NCI-H1436 (cell line): ENCODE measurements at regions not wholly inside any gene's neighbourhood (a gene's known extent, or its start where the extent isn't known, plus 50 kb on each side); places are given as distances from the start of the nearest gene placed in this dataset.

ENCODE experiments used
- DNase-seq: peaks from one replicate; lab custom pipeline; 2025; lab: John Stamatoyannopoulos, UW

DNA sequence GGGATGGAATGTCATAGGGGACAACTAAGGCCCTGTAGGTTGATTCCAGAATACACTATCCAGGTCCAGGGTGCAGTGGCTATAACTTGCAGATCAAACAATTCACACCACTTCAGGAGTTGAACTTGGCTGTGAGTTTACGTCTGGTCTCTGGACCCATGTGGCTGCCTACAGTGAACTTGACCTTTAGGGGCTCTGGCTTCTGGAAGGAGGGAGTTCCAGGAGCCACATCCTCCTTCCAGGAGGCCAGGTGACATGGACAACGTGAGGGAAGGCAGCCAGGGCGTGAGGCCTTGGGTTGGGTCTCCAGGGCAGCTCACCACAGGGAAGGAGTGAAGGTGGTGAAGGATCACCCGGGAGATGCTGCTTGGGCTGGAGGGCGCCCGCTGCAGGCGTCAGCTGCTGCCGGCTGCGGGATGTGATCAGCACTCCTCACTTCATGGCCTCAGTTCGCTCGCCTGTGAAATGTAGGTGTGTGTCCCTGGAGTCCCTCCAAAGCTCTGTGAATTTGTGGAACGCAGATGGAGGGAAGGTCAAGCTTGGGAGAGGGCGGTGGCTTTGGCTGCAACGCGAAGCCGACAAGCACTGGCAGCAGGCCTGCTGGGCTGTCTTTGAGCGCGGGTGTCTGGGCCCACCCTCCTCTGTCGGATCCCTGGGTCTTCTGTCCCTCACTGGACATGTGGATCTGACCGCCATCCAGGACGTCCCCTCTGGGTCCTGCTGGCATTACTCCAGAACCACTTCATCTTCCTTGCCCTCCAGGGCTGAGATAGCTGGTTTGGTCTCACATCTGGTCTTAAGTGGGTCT lies 146.5 kb downstream of the GLI2 start:
- DNase-seq = no peak

DNA sequence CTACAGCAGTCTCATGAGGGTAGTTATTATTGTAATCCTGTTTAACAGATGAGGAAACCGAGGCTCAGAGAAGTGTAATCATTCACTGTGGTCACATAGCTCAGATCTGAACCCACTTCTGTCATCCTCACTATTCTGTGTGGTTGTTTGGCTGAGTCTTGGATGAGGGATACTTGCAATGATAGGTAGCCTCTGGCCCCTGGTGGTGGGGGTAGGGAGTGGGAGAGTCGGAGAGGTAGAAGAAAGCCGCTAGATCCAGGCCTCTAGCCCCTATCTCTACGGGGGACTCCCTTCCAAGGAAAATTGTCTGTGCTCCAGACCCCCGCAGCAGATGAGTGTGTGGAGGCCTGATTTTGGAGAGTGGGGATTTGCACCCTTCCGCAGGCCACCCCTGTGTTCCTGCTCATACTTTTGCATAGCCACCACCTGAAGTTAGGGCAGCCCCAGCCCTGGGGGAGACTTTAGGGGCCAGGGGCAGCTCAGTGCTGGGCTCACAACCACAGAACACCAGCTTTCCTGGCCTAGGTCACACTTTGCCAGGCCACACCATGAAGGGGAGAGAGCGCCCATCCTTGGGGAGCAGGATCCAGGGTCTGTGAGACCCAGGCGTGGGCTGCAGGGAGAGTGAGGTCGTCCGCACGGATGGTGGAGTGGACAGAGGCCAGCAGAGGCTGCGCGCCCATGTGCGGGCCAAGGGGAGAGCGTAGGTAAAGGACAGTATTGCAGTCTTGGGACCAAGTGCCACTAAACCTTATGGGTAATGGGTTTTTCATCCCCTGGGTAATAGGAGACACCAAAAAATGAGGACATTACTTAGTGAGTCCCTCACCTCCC lies 148.2 kb downstream of the GLI2 start:
- DNase-seq = no peak

DNA sequence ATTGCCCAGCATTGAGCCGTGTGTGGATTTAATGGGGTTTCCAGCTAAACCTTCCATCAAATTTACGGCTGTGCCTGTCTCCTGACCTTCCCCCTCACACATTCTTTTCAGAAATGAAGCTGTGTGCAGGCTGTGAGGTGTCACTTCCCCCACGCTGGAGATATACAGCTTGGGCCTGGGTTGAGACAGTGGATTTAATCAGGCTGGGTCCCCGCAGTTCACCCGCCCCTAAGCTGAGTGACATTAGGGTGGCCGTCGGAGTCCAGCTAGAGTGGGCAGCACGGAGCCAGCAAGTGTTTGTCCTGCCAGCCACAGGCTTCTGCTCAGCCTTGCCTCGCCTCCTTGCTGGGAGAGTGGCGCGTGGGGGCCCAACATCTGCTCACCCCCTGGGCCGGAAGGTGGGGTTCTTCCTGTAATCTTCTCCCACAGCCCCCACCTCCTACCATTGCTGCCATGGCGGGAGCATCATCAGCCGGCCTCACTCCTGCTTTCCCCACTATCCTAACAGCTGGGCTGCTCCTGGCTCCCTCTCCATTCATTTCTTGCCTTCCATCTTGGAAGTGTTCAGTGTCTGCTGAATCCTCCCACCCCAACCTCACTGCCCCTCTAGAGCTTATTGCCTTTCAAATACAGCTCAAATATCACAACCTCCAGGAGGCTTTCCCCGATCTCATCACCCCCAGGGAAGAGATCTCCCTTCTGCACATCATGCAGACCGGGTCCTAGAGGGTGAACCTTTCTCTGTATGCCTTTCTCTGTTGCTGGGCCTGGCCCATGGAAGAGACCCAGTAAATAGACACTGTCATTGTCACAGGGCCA lies 149.0 kb downstream of the GLI2 start:
- DNase-seq = no peak

DNA sequence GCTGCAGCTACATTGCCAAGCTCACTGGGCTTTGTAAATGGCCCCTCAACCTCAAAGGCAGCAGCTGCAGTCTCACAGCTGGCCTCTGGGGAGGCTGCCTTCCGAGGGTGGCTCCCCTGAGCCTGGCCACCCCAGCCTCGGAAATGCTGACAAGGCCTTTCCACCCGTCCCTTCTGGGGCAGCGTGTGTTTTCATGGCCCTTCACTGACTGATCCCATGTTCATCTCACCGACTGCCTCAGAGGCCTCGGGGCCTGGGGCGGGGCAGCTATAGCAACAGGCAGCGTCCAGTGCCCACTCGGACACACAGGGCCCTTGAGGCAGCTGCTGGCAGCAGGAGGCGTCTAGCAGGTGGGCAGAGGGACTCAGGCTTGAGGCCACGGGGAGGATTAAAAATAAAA lies 149.7 kb downstream of the GLI2 start:
- no peak for DNase-seq

DNA sequence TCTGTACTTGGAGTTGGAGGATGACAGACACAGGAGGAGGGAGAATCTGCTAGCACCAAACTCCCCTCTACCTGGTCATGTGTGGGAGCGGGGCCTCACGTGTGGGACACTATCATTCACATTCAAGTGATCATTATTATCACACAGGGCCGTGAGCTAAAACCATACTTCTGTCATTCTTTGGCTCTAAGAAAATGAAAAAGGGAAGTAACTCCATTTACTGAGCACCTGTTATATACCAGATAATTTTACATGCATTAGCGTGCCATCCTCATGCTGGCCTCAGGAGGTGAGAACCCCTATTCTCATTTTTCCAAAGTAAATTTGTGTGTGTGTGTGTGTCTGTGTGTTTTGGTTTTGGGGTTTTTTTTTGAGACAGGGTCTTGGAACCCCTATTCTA lies 150.1 kb downstream of the GLI2 start:
- no peak for DNase-seq

DNA sequence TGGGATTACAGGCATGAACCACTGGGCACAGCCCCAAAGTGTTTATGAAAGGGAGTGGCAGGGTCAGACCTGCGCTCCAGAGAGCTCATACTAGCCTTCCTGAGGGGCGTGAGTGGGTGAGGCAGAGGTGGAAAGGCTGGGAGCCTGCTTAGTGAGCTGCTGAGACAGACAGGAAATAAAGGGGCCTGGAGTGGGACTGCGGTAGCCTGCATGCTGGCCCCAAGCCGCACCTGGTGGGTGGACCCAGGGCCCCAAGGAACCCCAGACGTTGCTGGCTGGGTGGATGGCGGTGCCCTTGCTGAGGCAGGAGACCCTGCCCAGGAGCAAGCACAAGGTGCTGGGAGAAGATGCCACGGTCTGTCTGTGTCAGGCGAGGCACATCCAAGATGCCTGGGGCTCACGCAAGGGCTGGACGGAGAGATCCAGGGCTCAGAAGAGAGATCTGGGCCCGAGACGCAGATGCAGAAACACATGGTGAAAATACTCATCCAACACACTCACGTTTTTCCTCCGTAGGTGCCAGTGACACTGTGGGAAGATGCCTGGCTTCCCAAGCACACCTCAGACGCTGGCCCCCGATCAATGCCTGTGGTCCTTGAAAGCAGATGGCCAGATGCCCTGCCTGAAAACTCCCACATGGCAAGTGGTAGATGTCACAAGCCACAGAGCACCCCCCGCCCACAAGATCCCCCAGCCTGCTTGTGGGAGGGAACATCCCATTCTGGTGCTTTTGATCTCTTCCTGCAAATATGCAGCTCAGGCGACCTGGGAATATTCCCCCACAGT lies 151.1 kb downstream of the GLI2 start:
- no peak for DNase-seq

DNA sequence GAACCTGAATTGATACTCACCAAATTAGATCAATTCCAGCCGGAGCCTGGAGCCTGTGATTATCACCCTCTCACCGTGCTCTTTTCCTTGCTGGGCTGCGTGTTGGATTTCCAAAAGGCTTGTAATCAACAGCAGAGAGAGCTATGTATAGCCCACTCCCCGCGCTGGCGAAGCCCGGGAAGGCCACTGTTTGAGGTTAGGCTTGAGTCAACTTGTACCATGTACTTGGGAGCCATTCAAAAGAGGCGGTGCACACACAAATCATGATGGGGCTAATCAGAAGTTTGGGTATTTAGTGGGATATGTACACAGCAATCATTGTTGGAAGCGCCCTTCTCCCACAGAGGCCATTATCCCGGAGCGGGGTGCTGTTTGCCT lies 151.6 kb downstream of the GLI2 start:
- no peak for DNase-seq

DNA sequence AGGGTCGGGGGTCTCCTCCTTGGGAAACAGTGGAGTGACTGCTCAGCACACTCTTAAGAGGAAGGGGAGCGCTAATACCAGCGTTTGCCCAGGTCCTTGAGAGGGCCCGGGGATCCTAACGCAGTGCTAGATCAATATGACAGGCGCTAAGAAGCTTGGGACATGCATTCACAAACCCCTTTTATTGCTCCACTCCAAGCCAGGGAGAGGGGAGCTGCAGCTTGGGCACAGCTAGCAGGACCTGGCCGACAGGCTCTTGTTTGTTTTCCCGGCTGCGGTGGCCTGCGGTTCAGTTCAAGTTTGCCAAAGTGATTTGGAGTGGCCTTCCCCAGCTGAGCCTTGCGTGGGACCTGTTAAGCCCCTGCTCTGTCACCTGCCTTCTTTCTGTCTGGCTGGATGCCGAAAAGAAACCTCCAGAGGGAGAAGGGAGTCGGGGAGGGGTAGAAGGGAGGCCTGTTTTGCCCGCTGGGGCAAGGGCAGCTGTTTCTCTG lies 152.1 kb downstream of the GLI2 start:
- DNase-seq = no peak

DNA sequence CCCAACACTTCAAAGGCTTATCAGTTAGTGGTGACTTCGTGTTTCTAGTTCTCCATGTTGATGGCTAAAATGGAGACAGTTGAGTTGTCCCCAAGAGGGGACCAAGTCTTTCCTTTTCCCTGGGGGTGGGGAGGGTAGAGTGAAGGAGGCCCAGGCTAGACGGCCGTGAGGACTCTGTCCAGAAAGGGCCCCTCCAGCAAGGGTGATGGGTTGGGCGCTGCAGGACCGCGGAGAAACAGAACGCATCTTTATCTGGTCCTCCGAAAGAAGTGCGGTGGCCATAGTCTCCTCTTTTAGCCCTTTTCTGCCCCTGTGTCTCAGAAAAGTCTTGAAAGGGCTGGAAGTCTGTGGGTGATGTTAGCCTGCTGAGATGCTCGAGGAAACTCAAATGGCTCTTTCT lies 153.2 kb downstream of the GLI2 start:
- no peak for DNase-seq

DNA sequence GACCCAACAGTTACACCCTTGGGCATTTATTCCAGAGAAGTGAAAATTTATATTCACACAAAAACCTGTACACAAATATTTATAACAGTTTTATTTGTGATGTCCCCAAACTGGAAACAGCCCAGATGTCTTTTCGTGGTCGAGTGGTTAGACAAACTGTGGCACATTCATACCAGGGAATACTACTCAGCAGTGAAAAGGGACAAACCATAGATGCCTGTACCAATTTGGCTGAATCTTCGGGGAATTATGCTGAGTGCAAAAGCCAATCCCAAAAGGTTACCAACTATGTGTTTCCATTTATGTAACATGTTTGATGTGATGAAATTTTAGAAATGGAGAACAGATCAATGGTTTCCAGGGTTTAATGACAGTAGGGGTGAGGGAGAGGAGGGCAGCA lies 154.3 kb downstream of the GLI2 start:
- no peak for DNase-seq

DNA sequence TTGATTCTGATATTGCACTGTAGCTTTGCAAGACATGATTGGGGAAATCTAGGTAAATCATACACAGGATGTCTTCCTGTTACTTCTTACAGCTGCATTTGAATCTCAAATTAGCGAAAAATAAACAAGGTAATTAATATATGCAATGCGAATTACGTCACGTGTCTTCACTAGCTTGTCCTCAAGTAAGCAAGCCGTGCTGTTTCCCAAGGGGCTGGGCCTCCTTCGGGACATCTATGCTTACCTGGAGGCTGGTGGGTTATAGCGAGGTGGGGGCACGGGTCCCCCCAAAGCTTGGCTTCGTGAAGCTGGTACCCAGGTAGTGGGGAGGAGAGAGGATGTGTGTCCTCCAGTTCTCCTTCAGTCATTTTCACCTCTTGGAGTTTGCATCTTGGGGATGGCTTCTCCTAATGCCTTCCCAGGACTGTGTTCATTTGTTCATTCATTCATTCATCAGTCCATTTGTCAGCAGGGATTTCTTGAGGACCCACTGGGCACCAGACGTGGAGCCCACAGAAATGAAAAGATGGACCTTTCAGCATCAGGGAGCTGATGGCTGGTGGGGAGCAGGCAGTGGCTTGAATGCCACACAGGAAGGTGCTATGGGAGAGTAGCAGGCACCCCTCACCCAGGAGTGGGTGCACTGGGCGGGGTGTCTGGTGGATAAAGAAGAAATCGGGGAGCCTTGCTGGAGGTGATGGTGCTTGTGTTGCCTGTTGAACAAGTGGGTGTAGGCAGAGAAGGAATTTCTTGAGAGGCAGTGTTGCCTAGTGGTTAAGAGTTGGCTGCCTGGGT lies 155.1 kb downstream of the GLI2 start:
- DNase-seq = no peak

DNA sequence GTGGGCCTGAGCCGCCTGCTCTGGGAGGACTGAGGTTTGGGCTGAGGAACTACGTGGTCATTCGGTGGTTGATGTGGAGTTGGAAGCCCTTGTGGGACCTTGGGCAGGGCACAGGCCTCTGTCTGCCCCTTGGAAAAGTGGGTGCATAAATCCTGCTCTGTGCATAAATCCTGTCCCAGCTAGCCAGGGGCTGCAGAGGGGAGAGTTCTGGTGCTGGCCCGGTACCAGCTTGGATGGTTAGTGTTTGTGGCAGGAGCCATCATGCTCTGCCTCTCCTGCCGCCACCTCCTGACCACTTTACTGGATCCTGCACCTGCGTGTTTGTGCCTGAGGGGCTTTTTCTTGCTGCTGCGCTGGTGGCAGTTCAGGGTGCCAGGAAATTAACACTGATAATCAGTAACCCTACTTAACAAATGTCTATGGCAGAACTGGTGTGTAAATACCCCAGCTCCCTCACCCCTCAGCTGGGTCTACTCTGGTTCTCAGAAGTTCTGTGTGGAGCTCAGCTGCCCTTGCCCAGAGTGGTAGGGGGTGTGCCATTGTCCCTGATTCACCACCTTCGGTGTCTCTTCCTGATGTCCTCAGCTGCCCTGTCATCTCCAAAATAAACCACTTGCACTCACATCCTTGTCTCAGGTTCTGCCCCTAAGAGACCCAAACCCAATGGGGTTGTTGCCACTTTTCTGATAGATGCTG lies 156.8 kb downstream of the GLI2 start:
- DNase-seq = no peak

DNA sequence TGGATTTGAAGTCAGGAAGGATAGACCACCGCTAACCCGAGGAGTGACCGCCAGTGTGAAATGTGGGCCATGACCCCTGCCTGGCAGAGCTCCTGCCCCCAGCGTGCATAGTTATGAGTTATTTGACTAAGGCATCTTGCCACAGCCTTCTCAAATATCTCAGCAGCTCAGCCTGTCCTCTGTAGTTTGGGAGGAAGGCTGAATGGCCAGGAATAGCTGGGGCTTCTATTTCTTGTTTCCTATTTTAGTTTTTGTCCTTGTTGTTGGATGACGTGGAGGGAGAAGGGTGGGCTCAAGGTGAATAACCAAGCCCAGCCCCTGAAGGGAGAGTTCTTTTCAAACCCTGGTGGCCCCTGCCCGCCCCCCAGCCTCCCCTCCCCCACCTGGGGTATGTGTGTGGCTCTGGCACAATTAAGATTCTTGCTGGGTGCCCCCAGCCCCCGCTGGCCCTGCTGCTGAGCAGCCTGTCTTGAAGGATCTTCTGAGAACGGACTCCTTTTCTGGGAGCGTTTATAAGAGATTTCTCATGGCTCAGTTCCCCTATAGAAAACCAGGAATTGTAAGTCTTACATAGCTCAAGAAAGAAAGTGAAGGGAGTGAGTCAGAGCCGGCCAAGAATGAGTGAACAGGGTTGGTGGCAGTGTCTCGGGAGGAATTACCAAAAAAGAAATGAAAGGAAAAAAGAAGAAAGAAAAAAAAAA lies 157.4 kb downstream of the GLI2 start:
- DNase-seq = no peak

DNA sequence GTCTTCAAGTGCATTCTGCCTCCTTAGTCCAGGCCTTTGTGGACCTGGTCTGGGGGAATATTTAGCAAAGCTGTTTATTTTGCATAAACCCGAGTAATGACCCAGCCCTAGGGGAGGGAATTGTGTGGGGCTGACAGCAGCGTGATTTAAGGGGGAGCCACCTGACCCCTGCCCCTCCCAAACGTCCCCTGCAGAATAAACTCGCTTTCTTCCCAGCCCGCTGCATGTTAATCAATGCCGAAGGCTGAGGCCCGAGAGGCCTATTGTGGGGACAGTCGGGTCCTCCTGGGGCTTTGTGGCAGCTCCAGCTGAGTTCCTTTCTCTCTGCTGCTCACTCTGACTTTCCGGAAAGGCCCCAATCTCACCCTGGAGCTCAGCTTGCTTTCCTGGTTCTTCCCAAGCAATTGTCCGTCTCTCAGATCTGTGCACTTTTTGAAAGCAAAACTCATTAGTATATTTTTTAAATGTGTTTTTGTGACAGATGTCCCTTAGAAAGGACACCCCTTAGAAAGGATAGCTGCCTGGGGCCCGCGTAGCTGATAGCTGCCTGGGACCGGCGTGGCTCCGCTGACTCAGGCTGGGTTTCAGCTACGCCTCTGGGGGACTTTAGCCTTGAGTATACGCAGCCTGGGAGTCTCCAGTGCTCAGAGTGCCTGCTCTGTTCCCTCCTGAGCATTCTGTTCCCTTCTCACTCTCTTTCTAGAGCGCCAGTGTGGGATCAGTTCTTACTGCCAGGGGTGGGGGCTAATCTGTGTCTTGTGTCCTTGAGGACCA lies 158.3 kb downstream of the GLI2 start:
- DNase-seq = no peak

DNA sequence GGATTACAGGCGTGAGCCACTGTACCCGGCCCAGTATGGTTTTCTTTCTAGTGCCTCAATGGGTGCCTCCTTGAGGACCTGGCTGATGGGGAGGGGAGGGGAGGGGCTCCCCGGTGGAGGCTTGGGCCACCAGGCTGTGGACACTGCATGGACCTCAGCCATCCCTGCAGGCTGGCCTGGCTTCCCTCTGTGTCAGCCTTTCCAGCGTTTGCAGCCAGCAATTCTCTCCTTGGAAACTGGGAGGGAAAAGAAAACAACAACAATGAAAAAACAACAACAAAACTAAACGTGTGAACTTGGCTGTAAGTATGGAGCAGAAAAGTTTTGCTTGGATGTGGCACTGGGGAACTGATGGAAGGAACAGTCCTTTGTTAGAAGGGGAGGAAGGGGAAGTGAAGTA lies 159.3 kb downstream of the GLI2 start:
- DNase-seq = no peak

DNA sequence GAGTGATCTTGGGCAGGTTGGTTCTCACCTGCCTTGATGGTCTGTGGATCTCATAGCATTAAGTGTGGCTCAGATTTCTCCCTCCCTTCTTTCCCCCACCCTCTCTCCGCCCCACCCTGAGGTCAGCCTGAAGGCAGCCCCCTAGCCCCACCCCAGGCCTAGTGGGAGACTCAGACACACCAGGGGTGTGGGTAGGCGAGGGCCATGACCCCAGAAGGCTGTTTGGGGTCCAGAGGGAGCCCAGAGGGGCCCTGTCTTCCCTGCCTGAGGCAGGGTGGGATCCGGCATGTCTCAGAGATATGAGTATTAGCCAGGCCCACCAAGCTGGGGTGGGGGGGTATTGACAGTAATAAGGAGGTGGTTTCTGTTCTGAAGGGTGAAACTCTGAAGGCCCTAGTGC lies 160.5 kb downstream of the GLI2 start:
- no peak for DNase-seq

DNA sequence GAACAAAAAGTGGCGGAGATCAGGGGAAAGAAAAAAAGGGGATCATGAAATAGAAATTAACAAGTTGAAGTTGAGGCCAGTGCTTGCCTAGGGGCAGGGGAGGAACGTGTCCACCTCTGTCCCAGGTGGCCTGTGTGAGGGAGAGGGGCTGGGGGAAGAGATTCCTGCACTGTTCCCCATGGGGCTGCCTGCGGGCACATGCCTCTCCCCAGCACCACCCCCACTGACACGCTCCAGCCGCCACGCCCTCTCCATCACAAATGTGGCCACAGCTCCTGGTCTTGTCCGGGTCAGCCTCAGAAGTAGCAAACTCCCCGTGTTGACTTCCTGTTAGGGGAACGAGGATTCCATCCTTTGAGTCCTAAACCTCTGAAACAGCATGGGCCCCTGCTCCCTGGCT lies 161.2 kb downstream of the GLI2 start:
- no peak for DNase-seq

DNA sequence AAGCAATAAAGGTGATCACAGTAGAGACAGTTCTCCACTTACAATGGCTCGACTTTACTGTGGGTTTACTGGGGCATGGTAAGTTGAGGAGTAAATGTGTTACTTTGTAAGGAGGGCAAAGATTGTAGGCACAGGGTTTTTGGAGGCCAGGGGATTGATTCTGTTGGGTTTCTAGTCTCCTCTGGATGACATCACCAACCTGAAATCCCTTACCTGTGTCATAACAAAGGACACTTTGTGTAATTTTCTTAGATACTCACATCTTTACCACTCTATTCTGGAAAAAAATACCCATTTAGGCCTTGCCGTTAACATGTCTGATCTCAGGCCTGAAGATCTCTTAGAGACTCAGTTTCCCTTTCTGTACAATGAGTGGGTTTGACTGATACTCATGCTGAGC lies 161.7 kb downstream of the GLI2 start:
- no peak for DNase-seq

DNA sequence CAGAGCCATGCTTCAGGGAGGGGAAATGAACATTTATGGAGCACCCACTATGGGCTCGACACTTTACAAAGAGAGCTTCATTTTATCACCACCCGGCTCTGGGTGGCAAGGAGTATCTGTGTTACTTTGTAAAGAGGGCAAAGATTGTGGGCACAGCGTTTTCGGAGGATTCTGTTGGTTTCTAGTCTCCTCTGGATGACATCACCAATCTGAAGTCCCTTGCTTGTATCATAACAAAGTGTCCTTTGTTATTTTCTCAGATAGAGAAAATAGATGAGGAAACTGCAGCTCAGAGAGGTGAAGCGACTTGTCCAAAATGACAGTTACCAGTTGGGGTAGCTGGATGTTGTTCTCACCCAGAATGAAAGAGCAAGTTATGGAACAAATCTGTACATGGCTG lies 162.8 kb downstream of the GLI2 start:
- DNase-seq = no peak
